H1 (cell line): ENCODE measurements at regions not wholly inside any gene's neighbourhood (a gene's known extent, or its start where the extent isn't known, plus 50 kb on each side); places are given as distances from the start of the nearest gene placed in this dataset.

Experiments
- CTCF ChIA-PET: fragments of 300-600 bp; sonication (Branson Sonifier 250); formaldehyde crosslinking; loops from one replicate; lab custom pipeline; 2021; ENCODE audit not compliant: partially characterized antibody; lab: Charles Lee
- POLR2A ChIA-PET: fragments of 300-600 bp; sonication (Branson Sonifier 250); formaldehyde crosslinking; loops from one replicate; lab custom pipeline; 2021; ENCODE audit warnings: inconsistent platforms; ENCODE audit not compliant: partially characterized antibody; lab: Charles Lee
- DNase-seq, 2 experiments: peaks; one replicate each; pipeline versions ENCODE4 v3.0.0 to v3.0.0-alpha.2; 2010 to 2022; ENCODE audit warnings: low spot score in 2 of 2, low read depth in 1 of 2, mixed read lengths in 1 of 2
- FAIRE-seq: peaks from 2 replicates; lab custom pipeline; 2011; peaks lifted over from hg19 to GRCh38; lab: Jason Lieb, UNC
- H2AFZ ChIP-seq: 2 replicates; pipeline ENCODE4 v1.8.1; 2012; ENCODE audit warnings: low read length, inconsistent platforms
- H2AK5ac ChIP-seq: 2 replicates; pipeline ENCODE4 v1.6.1; 2013; ENCODE audit warnings: low read depth, low read length
- H2BK120ac ChIP-seq: replicated peaks from 2 replicates; pipeline ENCODE3; 2013; ENCODE audit warnings: low read depth, low read length, inconsistent platforms
- H2BK12ac ChIP-seq: 2 replicates; pipeline ENCODE4 v1.6.1; 2013; ENCODE audit warnings: low read depth, low read length
- H2BK15ac ChIP-seq: 2 replicates; pipeline ENCODE4 v1.6.1; 2013; ENCODE audit warnings: low read length
- H2BK20ac ChIP-seq: 2 replicates; pipeline ENCODE4 v1.6.1; 2013; ENCODE audit warnings: low read length
- H2BK5ac ChIP-seq: 2 replicates; pipeline ENCODE4 v1.6.1; 2013; ENCODE audit warnings: low read depth, low read length
- H3K14ac ChIP-seq: 2 replicates; pipeline ENCODE4 v1.6.1; 2013; ENCODE audit warnings: inconsistent platforms; ENCODE audit not compliant: insufficient read length
- H3K18ac ChIP-seq: 2 replicates; pipeline ENCODE4 v1.6.1; 2013; ENCODE audit warnings: low read length; ENCODE audit errors: extremely low read depth
- H3K23ac ChIP-seq: 2 replicates; pipeline ENCODE4 v1.6.1; 2013; ENCODE audit warnings: inconsistent platforms; ENCODE audit not compliant: insufficient read length
- H3K23me2 ChIP-seq: 2 replicates; pipeline ENCODE4 v1.6.1; 2013; ENCODE audit warnings: low read depth, low read length
- H3K27ac ChIP-seq: 2 replicates; pipeline ENCODE4 v1.6.1; 2011; ENCODE audit warnings: low read depth, low read length, inconsistent platforms
- H3K27me3 ChIP-seq, 4 experiments: replicated peaks in 1 of 4; 1 replicate in 1 of 4; 2 replicates in 3 of 4; pipeline versions ENCODE4 v1.6.1 to v1.8.1; 2011 to 2013; ENCODE audit warnings: low read length in 3 of 4, mild to moderate bottlenecking in 3 of 4, inconsistent platforms in 2 of 4, mixed read lengths in 2 of 4, moderate library complexity in 1 of 4; ENCODE audit not compliant: control insufficient read depth in 3 of 4, insufficient read depth in 3 of 4; ENCODE audit errors: extremely low read depth in 1 of 4
- H3K36me3 ChIP-seq, 4 experiments: 2 replicates each; pipeline versions ENCODE4 v1.6.1 to v1.8.1; 2011 to 2013; ENCODE audit warnings: mild to moderate bottlenecking in 4 of 4, low read length in 3 of 4, moderate library complexity in 2 of 4, control low read depth in 1 of 4, inconsistent platforms in 1 of 4; ENCODE audit not compliant: insufficient read depth in 4 of 4, control insufficient read depth in 2 of 4
- H3K4ac ChIP-seq: replicated peaks from 2 replicates; pipeline ENCODE3; 2013; ENCODE audit warnings: low read length, low read depth, mixed read lengths, inconsistent platforms; ENCODE audit not compliant: insufficient read length
- H3K4me1 ChIP-seq, 4 experiments: replicated peaks in 1 of 4; 1 replicate in 1 of 4; 2 replicates in 3 of 4; pipeline versions ENCODE4 v1.6.1 to v1.8.1; 2011 to 2013; ENCODE audit warnings: low read length in 3 of 4, inconsistent platforms in 2 of 4, mixed read lengths in 1 of 4; ENCODE audit not compliant: insufficient read depth in 4 of 4, control insufficient read depth in 3 of 4
- H3K4me2 ChIP-seq, 2 experiments: 2 replicates each; pipeline versions ENCODE4 v1.6.1 to v1.8.1; 2011 to 2013; ENCODE audit warnings: low read depth in 2 of 2, low read length in 2 of 2, control low read depth in 1 of 2, inconsistent platforms in 1 of 2, mild to moderate bottlenecking in 1 of 2; ENCODE audit not compliant: insufficient read depth in 1 of 2
- H3K4me3 ChIP-seq, 4 experiments: fragments of 200-600, 300-600 bp in 1 of 4; sonication (generic), shearing (Covaris generic), sonication (Bioruptor Twin) in 1 of 4; 2 replicates each; pipeline versions ENCODE4 v1.5.1 to v1.8.1; 2011 to 2016; ENCODE audit warnings: low read length in 4 of 4, low read depth in 3 of 4, control low read depth in 2 of 4, inconsistent platforms in 2 of 4, mild to moderate bottlenecking in 2 of 4, mixed read lengths in 1 of 4, moderate library complexity in 1 of 4; ENCODE audit not compliant: insufficient read depth in 2 of 4; ENCODE audit errors: extremely low read depth in 1 of 4
- H3K56ac ChIP-seq: replicated peaks from 2 replicates; pipeline ENCODE3; 2013; ENCODE audit warnings: low read depth, mild to moderate bottlenecking, mixed read lengths, low read length, inconsistent platforms; ENCODE audit not compliant: insufficient read length
- H3K79me1 ChIP-seq: 2 replicates; pipeline ENCODE4 v1.6.1; 2013; ENCODE audit warnings: low read depth, low read length, control low read depth
- H3K79me2 ChIP-seq, 2 experiments: 2 replicates each; pipeline versions ENCODE4 v1.6.1 to v1.8.1; 2012 to 2013; ENCODE audit warnings: low read length in 2 of 2, mild to moderate bottlenecking in 2 of 2, inconsistent platforms in 1 of 2; ENCODE audit not compliant: insufficient read depth in 2 of 2, control insufficient read depth in 1 of 2
- H3K9ac ChIP-seq, 4 experiments: replicated peaks in 1 of 4; 1 replicate in 1 of 4; 2 replicates in 3 of 4; pipeline versions ENCODE4 v1.6.1 to v1.8.1; 2011 to 2013; ENCODE audit warnings: low read depth in 3 of 4, low read length in 3 of 4, control low read depth in 2 of 4, mild to moderate bottlenecking in 2 of 4, moderate library complexity in 2 of 4, inconsistent platforms in 1 of 4; ENCODE audit errors: extremely low read depth in 1 of 4
- H3K9me3 ChIP-seq, 2 experiments: 2 replicates each; pipeline versions ENCODE4 v1.6.1 to v1.8.1; 2012 to 2013; ENCODE audit warnings: mild to moderate bottlenecking in 2 of 2, moderate library complexity in 2 of 2, control low read depth in 1 of 2, inconsistent platforms in 1 of 2, low read depth in 1 of 2, low read length in 1 of 2, mixed read lengths in 1 of 2; ENCODE audit not compliant: insufficient read depth in 2 of 2
- H4K20me1 ChIP-seq, 2 experiments: replicated peaks in 1 of 2; 2 replicates each; pipeline versions ENCODE3 to v1.8.1; 2011 to 2013; ENCODE audit warnings: inconsistent platforms in 2 of 2, low read length in 2 of 2, mild to moderate bottlenecking in 1 of 2; ENCODE audit not compliant: insufficient read depth in 2 of 2, control insufficient read depth in 1 of 2
- H4K5ac ChIP-seq: 2 replicates; pipeline ENCODE4 v1.6.1; 2013; ENCODE audit warnings: low read length, low read depth, mixed read lengths, inconsistent platforms; ENCODE audit not compliant: insufficient read length
- H4K8ac ChIP-seq: 2 replicates; pipeline ENCODE4 v1.8.0; 2013; ENCODE audit warnings: mild to moderate bottlenecking, moderate library complexity, low read length, inconsistent platforms; ENCODE audit not compliant: insufficient read depth; ENCODE audit errors: extremely low read depth
- H4K91ac ChIP-seq: replicated peaks from 2 replicates; pipeline ENCODE3; 2013; ENCODE audit warnings: low read length, mixed read lengths, inconsistent platforms; ENCODE audit not compliant: insufficient read length
- GABPA ChIP-seq: IDR thresholded peaks from 2 replicates; pipeline ENCODE4 v1.6.1; 2011; ENCODE audit warnings: mild to moderate bottlenecking, low read length, moderate library complexity, borderline replicate concordance; ENCODE audit not compliant: insufficient read depth
- KDM5A ChIP-seq: fragments of 200-600 bp; IDR thresholded peaks from 2 replicates; pipeline ENCODE4 v1.7.1; 2012; ENCODE audit warnings: mild to moderate bottlenecking, low read length, inconsistent platforms, mixed read lengths
- MAX ChIP-seq: IDR thresholded peaks from 2 replicates; pipeline ENCODE4 v1.6.1; 2012; ENCODE audit warnings: inconsistent platforms
- PHF8 ChIP-seq: fragments of 200-600 bp; sonication (generic); conservative IDR thresholded peaks from 2 replicates; pipeline ENCODE4 v1.7.1; 2012; ENCODE audit warnings: low read depth, mild to moderate bottlenecking, inconsistent platforms, low read length, moderate library complexity
- SAP30 ChIP-seq: fragments of 300-600 bp; sonication (generic); IDR thresholded peaks from 2 replicates; pipeline ENCODE4 v1.7.1; 2012; ENCODE audit warnings: low read length, moderate library complexity, mild to moderate bottlenecking, inconsistent platforms; ENCODE audit not compliant: insufficient read depth, insufficient replicate concordance
- TBP ChIP-seq: IDR thresholded peaks from 2 replicates; pipeline ENCODE4 v1.6.1; 2011; ENCODE audit warnings: low read depth, low read length, improper control_type of control experiment
- USF2 ChIP-seq: IDR thresholded peaks from 2 replicates; pipeline ENCODE4 v1.6.1; 2011; ENCODE audit warnings: low read length, improper control_type of control experiment
- ZNF274 ChIP-seq: IDR thresholded peaks from 2 replicates; pipeline ENCODE4 v1.7.0; 2012; ENCODE audit warnings: low read length, borderline replicate concordance; ENCODE audit errors: extremely low read depth
- WGBS, 2 experiments: shearing (Covaris generic) in 1 of 2; methylation state at CpG; one replicate each; pipeline versions ENCODE4 v1.1.6 to v1.1.7; 2013 to 2015; ENCODE audit warnings: low lambda C conversion rate in 2 of 2, mixed read lengths in 2 of 2, inconsistent platforms in 1 of 2, low coverage in 1 of 2, missing lambda C conversion rate in 1 of 2; ENCODE audit not compliant: insufficient replicate concordance in 2 of 2, insufficient coverage in 1 of 2, insufficient read length in 1 of 2; ENCODE audit errors: extremely low coverage in 1 of 2, missing lambda C conversion rate in 1 of 2; 5-methylcytosine and 5-hydroxymethylcytosine counted together
- TF ChIP-seq, protein P1 (sequence below): IDR thresholded peaks from 2 replicates; pipeline ENCODE4 v1.6.1; 2012; ENCODE audit warnings: inconsistent platforms

DNA sequence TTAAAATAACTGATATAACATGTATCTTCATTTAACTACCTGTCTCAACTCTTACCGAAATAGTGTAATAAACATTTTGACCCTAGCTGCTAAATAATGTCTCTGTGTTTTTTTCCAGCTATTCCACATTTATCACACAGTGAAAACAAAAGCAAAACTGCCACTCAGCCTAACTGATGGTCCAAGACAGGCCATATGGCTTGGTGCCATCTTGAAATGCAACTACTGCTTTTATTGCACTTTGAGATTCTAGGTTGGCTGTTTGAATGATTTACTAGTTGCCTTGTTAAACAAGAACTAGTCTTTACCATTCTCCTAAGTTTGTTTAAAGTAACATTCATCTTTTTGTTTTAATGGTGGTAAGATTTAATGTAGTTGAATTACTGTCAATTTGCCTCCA is 739.8 kb downstream of the TFAP2A start:
- no peak for FAIRE-seq
- Histone ChIP-seq H3K27ac (no peak overlapping the region), H3K23me2 (no peaks in the 10 kb centered on the region), H2AK5ac (no peak overlapping the region), H4K20me1 (no peaks in the 10 kb centered on the region), H4K91ac (no peak overlapping the region), H4K8ac (no peak overlapping the region), H3K4ac (no peak overlapping the region), H2BK15ac (no peak overlapping the region), H2BK120ac (no peak overlapping the region), H3K4me2 (no peak overlapping the region), H3K36me3 (no peaks in the 10 kb centered on the region), H2BK20ac (no peak overlapping the region), H2AFZ (no peak overlapping the region), H3K4me1 (no peaks in the 10 kb centered on the region), H3K4me3 (no peak overlapping the region), H3K56ac (no peak overlapping the region), H3K9me3 (no peaks in the 10 kb centered on the region), H3K79me2 (no peaks in the 10 kb centered on the region), H3K23ac (no peak overlapping the region), H3K9ac (no peak overlapping the region), H2BK12ac (no peak overlapping the region), H3K14ac (no peak overlapping the region), H3K27me3 (no peaks in the 10 kb centered on the region), H2BK5ac (no peak overlapping the region), H3K18ac (no peak overlapping the region), H3K79me1 (no peaks in the 10 kb centered on the region), H4K5ac (no peak overlapping the region)
- DNase-seq = no peak
- WGBS, 2 experiments = 93% methylated on average over 1 of the region's 1 CpG; no CpG with 5 or more reads in 1 of the 2 experiments
- TF ChIP-seq TBP (no peak), PHF8 (no peak), GABPA (no peak), KDM5A (no peak), ZNF274 (no peak), MAX (no peak), USF2 (no peak), SAP30 (no peak)
- TF ChIP-seq, protein P1, sequence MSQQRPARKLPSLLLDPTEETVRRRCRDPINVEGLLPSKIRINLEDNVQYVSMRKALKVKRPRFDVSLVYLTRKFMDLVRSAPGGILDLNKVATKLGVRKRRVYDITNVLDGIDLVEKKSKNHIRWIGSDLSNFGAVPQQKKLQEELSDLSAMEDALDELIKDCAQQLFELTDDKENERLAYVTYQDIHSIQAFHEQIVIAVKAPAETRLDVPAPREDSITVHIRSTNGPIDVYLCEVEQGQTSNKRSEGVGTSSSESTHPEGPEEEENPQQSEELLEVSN = no peak
- ChIA-PET CTCF (no interaction called here), POLR2A (no interaction called here)
